GM12878 (cell line): ENCODE measurements at regions not wholly inside any gene's neighbourhood (a gene's known extent, or its start where the extent isn't known, plus 50 kb on each side); places are given as distances from the start of the nearest gene placed in this dataset.

ENCODE experiments used
- ATAC-seq: fragments of 200-7000 bp; cut with Tn5 transposase; 3 replicates; pipeline ENCODE4 v1.9.1; 2020; ENCODE audit warnings: mild to moderate bottlenecking, moderate library complexity
- BruUV-seq: library from RNA; stranded (reverse); fragments of 400-500 nt; replicated peaks from 2 replicates; lab custom pipeline; 2021; lab: Mats Ljungman, UMichigan
- CTCF ChIA-PET: fragments of 300-600 bp; sonication (Branson Sonifier 250); formaldehyde crosslinking; extraction: SDS; loops from one replicate; lab custom pipeline; 2021; ENCODE audit warnings: inconsistent platforms; lab: Yijun Ruan, JAX
- POLR2A ChIA-PET: fragments of 350-600 bp; formaldehyde crosslinking; extraction: SDS; loops from one replicate; lab custom pipeline; 2021; ENCODE audit warnings: inconsistent platforms; lab: Charles Lee
- RAD21 ChIA-PET: fragments of 300-600 bp; sonication (Branson Sonifier 250); formaldehyde crosslinking; loops from one replicate; lab custom pipeline; 2023; ENCODE audit warnings: antibody characterized with exemption; ENCODE audit not compliant: unreplicated experiment; lab: Charles Lee
- SMC1A ChIA-PET: fragments of 300-600 bp; sonication (Branson Sonifier 250); formaldehyde crosslinking; loops from one replicate; lab custom pipeline; 2023; ENCODE audit not compliant: unreplicated experiment, uncharacterized antibody; lab: Charles Lee
- DNase-seq: peaks from one replicate; pipeline ENCODE4 v3.0.0-alpha.2; 2011; ENCODE audit warnings: low read depth, low spot score
- FAIRE-seq: peaks from 3 replicates; lab custom pipeline; 2011; peaks lifted over from hg19 to GRCh38; lab: Jason Lieb, UNC
- H2AFZ ChIP-seq: 2 replicates; pipeline ENCODE4 v1.6.0; 2011; ENCODE audit warnings: low read depth, low read length, control low read depth; ENCODE audit not compliant: control insufficient read depth
- H3K27ac ChIP-seq: 2 replicates; pipeline ENCODE4 v1.5.1; 2011; ENCODE audit warnings: control low read depth; ENCODE audit not compliant: control insufficient read depth, insufficient read depth
- H3K27me3 ChIP-seq, 2 experiments: replicated peaks in 1 of 2; 2 replicates each; pipeline versions ENCODE4 v1.6.0 to v1.6.1; 2011; ENCODE audit warnings: low read length in 1 of 2; ENCODE audit not compliant: control insufficient read depth in 2 of 2, insufficient read depth in 2 of 2
- H3K36me3 ChIP-seq, 2 experiments: 2 replicates each; pipeline ENCODE4 v1.5.1; 2011; ENCODE audit warnings: low read length in 1 of 2; ENCODE audit not compliant: control insufficient read depth in 2 of 2, insufficient read depth in 2 of 2
- H3K4me1 ChIP-seq: 2 replicates; pipeline ENCODE4 v1.6.1; 2011; ENCODE audit warnings: mild to moderate bottlenecking, low read length, moderate library complexity, mixed read lengths; ENCODE audit not compliant: control insufficient read depth, insufficient read depth
- H3K4me2 ChIP-seq: 2 replicates; pipeline ENCODE4 v1.6.0; 2011; ENCODE audit warnings: control low read depth; ENCODE audit not compliant: control insufficient read depth, insufficient read depth
- H3K4me3 ChIP-seq: fragments of 200-600 bp; sonication (generic); 2 replicates; pipeline ENCODE4 v1.5.1; 2016
- H3K79me2 ChIP-seq: 2 replicates; pipeline ENCODE4 v1.6.0; 2011; ENCODE audit warnings: low read length; ENCODE audit not compliant: control insufficient read depth, insufficient read depth
- H3K9ac ChIP-seq: 2 replicates; pipeline ENCODE4 v1.8.0; 2011; ENCODE audit warnings: low read length, control low read depth, mixed read lengths; ENCODE audit not compliant: control insufficient read depth, insufficient read depth
- H3K9me3 ChIP-seq: replicated peaks from 3 replicates; pipeline ENCODE4 v1.5.1; 2011; ENCODE audit warnings: mild to moderate bottlenecking, low read length; ENCODE audit not compliant: control insufficient read depth, insufficient read depth
- H4K20me1 ChIP-seq: 2 replicates; pipeline ENCODE4 v1.6.0; 2011; ENCODE audit not compliant: control insufficient read depth, insufficient read depth
- WGBS: methylation state at CpG from one replicate; pipeline ENCODE4 v1.1.6; 2016; ENCODE audit warnings: low lambda C conversion rate; ENCODE audit not compliant: insufficient replicate concordance, insufficient coverage; ENCODE audit errors: missing lambda C conversion rate; 5-methylcytosine and 5-hydroxymethylcytosine counted together
- in situ Hi-C: fragments of 300-500 bp; cut with MboI; formaldehyde crosslinking; loops from 9 replicates; pipeline ENCODE4 v1.14.3; 2018; ENCODE audit warnings: mixed read lengths
- intact Hi-C: fragments of 100-400 bp; cut with micrococcal nuclease; formaldehyde crosslinking; loops from one replicate; pipeline ENCODE4 v1.14.2; 2022; ENCODE audit not compliant: unreplicated experiment
- TF ChIP-seq, protein P1 (sequence below): IDR thresholded peaks from 2 replicates; pipeline ENCODE4 v1.6.1; 2011; ENCODE audit warnings: borderline replicate concordance, low read depth, mild to moderate bottlenecking, moderate library complexity, low read length; ENCODE audit not compliant: insufficient read depth, poor library complexity, severe bottlenecking
- TF ChIP-seq, protein P2 (sequence below): fragments of 450-650 bp; formaldehyde crosslinking; IDR thresholded peaks from 2 replicates; pipeline ENCODE4 v1.4.0; 2022; ENCODE audit warnings: mild to moderate bottlenecking, moderate library complexity
- TF ChIP-seq, protein P3 (sequence below): fragments of 450-650 bp; IDR thresholded peaks from 2 replicates; pipeline ENCODE4 v1.6.1; 2017; ENCODE audit warnings: borderline replicate concordance
- TF ChIP-seq, protein P4 (sequence below): fragments of 450-650 bp; IDR thresholded peaks from 2 replicates; pipeline ENCODE4 v1.6.1; 2017; ENCODE audit warnings: mild to moderate bottlenecking, moderate library complexity

DNA sequence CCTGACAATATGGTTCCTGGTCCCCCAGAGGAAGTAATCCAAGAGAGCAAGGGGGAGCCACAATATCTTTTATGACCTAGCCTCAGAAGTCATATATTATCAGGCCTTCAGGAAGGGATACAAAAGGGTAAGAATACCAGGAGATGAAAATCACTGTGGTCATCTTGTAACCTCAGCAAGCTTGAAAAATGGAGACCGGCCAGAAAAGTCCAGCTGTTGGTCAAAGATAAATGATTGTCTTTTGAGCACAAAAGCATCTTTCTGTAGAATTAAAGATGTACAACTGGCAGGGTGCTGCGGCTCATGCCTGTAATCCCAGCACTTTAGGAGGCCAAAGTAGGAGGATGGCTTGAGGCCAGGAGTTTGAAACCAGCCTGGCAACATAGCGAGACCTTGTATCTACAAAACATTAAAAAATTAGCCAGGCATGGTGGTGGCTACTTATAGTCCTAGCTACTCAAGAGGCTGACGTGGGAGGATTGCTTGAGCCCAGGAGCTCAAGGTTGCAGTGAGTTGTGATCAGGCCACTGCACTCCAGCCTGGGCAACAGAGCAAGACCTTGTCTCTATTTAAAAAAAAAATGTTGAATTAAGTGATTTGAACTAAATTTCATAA is 118.0 kb upstream of the MARCKS start:
- BruUV-seq = no TSS peak

More for the DNA sequence above, 118.0 kb upstream of the MARCKS start:
- SMC1A ChIA-PET = interaction anchor here (0.6 kb wide), 1 partner anchor 140 kb away, joined by 3 read pairs; no protein-coding TSS in a partner anchor
- Histone ChIP-seq H3K9me3 (no peaks in the 10 kb centered on the region; the same call in 2 of the 3 replicates), H3K4me3 (no peak overlapping the region), H2AFZ (no peak overlapping the region), H3K27me3 (no peaks in the 10 kb centered on the region), H3K4me2 (no peak overlapping the region), H3K4me1 (no peaks in the 10 kb centered on the region), H4K20me1 (no peaks in the 10 kb centered on the region)
- DNase-seq (no peak), FAIRE-seq (no peak), ATAC-seq (no peak)
- WGBS = 86% methylated on average over 4 of the region's 4 CpGs
- TF ChIP-seq, protein P1, sequence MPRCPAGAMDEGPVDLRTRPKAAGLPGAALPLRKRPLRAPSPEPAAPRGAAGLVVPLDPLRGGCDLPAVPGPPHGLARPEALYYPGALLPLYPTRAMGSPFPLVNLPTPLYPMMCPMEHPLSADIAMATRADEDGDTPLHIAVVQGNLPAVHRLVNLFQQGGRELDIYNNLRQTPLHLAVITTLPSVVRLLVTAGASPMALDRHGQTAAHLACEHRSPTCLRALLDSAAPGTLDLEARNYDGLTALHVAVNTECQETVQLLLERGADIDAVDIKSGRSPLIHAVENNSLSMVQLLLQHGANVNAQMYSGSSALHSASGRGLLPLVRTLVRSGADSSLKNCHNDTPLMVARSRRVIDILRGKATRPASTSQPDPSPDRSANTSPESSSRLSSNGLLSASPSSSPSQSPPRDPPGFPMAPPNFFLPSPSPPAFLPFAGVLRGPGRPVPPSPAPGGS = no peak
- TF ChIP-seq, protein P2, sequence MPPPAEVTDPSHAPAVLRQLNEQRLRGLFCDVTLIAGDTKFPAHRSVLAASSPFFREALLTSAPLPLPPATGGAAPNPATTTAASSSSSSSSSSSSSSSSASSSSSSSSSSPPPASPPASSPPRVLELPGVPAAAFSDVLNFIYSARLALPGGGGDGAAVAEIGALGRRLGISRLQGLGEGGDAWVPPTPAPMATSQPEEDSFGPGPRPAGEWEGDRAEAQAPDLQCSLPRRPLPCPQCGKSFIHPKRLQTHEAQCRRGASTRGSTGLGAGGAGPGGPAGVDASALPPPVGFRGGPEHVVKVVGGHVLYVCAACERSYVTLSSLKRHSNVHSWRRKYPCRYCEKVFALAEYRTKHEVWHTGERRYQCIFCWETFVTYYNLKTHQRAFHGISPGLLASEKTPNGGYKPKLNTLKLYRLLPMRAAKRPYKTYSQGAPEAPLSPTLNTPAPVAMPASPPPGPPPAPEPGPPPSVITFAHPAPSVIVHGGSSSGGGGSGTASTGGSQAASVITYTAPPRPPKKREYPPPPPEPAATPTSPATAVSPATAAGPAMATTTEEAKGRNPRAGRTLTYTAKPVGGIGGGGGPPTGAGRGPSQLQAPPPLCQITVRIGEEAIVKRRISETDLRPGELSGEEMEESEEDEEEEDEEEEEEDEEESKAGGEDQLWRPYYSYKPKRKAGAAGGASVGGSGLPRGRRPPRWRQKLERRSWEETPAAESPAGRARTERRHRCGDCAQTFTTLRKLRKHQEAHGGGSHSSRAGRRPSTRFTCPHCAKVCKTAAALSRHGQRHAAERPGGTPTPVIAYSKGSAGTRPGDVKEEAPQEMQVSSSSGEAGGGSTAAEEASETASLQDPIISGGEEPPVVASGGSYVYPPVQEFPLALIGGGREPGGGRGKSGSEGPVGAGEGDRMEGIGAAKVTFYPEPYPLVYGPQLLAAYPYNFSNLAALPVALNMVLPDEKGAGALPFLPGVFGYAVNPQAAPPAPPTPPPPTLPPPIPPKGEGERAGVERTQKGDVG = no peak
- TF ChIP-seq, protein P3, sequence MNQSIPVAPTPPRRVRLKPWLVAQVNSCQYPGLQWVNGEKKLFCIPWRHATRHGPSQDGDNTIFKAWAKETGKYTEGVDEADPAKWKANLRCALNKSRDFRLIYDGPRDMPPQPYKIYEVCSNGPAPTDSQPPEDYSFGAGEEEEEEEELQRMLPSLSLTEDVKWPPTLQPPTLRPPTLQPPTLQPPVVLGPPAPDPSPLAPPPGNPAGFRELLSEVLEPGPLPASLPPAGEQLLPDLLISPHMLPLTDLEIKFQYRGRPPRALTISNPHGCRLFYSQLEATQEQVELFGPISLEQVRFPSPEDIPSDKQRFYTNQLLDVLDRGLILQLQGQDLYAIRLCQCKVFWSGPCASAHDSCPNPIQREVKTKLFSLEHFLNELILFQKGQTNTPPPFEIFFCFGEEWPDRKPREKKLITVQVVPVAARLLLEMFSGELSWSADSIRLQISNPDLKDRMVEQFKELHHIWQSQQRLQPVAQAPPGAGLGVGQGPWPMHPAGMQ = no peak
- TF ChIP-seq, protein P4, sequence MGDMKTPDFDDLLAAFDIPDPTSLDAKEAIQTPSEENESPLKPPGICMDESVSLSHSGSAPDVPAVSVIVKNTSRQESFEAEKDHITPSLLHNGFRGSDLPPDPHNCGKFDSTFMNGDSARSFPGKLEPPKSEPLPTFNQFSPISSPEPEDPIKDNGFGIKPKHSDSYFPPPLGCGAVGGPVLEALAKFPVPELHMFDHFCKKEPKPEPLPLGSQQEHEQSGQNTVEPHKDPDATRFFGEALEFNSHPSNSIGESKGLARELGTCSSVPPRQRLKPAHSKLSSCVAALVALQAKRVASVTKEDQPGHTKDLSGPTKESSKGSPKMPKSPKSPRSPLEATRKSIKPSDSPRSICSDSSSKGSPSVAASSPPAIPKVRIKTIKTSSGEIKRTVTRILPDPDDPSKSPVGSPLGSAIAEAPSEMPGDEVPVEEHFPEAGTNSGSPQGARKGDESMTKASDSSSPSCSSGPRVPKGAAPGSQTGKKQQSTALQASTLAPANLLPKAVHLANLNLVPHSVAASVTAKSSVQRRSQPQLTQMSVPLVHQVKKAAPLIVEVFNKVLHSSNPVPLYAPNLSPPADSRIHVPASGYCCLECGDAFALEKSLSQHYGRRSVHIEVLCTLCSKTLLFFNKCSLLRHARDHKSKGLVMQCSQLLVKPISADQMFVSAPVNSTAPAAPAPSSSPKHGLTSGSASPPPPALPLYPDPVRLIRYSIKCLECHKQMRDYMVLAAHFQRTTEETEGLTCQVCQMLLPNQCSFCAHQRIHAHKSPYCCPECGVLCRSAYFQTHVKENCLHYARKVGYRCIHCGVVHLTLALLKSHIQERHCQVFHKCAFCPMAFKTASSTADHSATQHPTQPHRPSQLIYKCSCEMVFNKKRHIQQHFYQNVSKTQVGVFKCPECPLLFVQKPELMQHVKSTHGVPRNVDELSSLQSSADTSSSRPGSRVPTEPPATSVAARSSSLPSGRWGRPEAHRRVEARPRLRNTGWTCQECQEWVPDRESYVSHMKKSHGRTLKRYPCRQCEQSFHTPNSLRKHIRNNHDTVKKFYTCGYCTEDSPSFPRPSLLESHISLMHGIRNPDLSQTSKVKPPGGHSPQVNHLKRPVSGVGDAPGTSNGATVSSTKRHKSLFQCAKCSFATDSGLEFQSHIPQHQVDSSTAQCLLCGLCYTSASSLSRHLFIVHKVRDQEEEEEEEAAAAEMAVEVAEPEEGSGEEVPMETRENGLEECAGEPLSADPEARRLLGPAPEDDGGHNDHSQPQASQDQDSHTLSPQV = no peak
- TF ChIP-seq, all 136 proteins: peak for 0
- RAD21 ChIA-PET = no interaction called here
- in situ Hi-C loops (no loop called here), intact Hi-C loops (no loop called here)
- no peaks in the 10 kb centered on the region for H3K79me2 ChIP-seq
- no peak overlapping the region for H3K9ac ChIP-seq
- no peak overlapping the region for H3K27ac ChIP-seq
- H3K36me3 ChIP-seq = no peaks in the 10 kb centered on the region
- POLR2A ChIA-PET = interaction anchor here (0.7 kb wide), 1 partner anchor 456 kb away, joined by 3 read pairs; no protein-coding TSS in a partner anchor
- CTCF ChIA-PET = no interaction called here
